Endothelial cell of umbilical vein (primary cell): ENCODE measurements at regions not wholly inside any gene's neighbourhood (a gene's known extent, or its start where the extent isn't known, plus 50 kb on each side); places are given as distances from the start of the nearest gene placed in this dataset.

Experiments used
- EZH2 ChIP-seq: IDR thresholded peaks from 2 replicates; pipeline ENCODE4 v1.6.1; 2012; ENCODE audit warnings: borderline replicate concordance, low read depth, mild to moderate bottlenecking, moderate library complexity, low read length, inconsistent platforms; ENCODE audit not compliant: severe bottlenecking
- JUN ChIP-seq: IDR thresholded peaks from 2 replicates; pipeline ENCODE4 v1.6.1; 2011; ENCODE audit warnings: borderline replicate concordance, low read depth; ENCODE audit not compliant: insufficient read length, insufficient read depth
- MYC ChIP-seq: IDR thresholded peaks from one replicate; pipeline ENCODE4 v1.6.1; 2011; ENCODE audit warnings: mild to moderate bottlenecking, low read depth, low read length
- POLR2A ChIP-seq: IDR thresholded peaks from 2 replicates; pipeline ENCODE4 v1.6.1; 2012; ENCODE audit warnings: low read depth, mild to moderate bottlenecking, control low read depth, low read length
- POLR2AphosphoS5 ChIP-seq: IDR thresholded peaks from 2 replicates; pipeline ENCODE4 v1.6.1; 2012; ENCODE audit warnings: low read depth, mild to moderate bottlenecking, control low read depth, low read length, moderate library complexity; ENCODE audit not compliant: insufficient read depth
- TF ChIP-seq, protein P1 (sequence below), 2 donors: IDR thresholded peaks; 1 replicate in 1 of 2; 2 replicates in 1 of 2; pipeline ENCODE4 v1.5.1; 2011; ENCODE audit warnings: low read length in 2 of 2, mild to moderate bottlenecking in 2 of 2, moderate library complexity in 2 of 2, control low read depth in 1 of 2, inconsistent platforms in 1 of 2, low read depth in 1 of 2; ENCODE audit not compliant: insufficient read depth in 1 of 2; ENCODE audit errors: extremely low read depth in 1 of 2
- TF ChIP-seq, protein P2 (sequence below): IDR thresholded peaks from 2 replicates; pipeline ENCODE4 v1.6.1; 2011; ENCODE audit not compliant: insufficient read depth, insufficient read length

- TF ChIP-seq, protein P1, sequence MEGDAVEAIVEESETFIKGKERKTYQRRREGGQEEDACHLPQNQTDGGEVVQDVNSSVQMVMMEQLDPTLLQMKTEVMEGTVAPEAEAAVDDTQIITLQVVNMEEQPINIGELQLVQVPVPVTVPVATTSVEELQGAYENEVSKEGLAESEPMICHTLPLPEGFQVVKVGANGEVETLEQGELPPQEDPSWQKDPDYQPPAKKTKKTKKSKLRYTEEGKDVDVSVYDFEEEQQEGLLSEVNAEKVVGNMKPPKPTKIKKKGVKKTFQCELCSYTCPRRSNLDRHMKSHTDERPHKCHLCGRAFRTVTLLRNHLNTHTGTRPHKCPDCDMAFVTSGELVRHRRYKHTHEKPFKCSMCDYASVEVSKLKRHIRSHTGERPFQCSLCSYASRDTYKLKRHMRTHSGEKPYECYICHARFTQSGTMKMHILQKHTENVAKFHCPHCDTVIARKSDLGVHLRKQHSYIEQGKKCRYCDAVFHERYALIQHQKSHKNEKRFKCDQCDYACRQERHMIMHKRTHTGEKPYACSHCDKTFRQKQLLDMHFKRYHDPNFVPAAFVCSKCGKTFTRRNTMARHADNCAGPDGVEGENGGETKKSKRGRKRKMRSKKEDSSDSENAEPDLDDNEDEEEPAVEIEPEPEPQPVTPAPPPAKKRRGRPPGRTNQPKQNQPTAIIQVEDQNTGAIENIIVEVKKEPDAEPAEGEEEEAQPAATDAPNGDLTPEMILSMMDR (IDR thresholded peaks at IDR 0.05; ENCODE audit: extremely low read depth in 1 of 2, insufficient read depth in 1 of 2, low read depth in 1 of 2, low read length in 2 of 2): no peak
- no peak for TF ChIP-seq POLR2AphosphoS5
- no peak for TF ChIP-seq POLR2A
- no peak for TF ChIP-seq JUN
- TF ChIP-seq, protein P2, sequence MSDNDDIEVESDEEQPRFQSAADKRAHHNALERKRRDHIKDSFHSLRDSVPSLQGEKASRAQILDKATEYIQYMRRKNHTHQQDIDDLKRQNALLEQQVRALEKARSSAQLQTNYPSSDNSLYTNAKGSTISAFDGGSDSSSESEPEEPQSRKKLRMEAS: no peak
- TF ChIP-seq EZH2: no peak
- no peak for TF ChIP-seq MYC
Observed at GRCh38 chrX:925094-925493, 287.4 kb downstream of the CRLF2 start.
